ENCODE measurements at regions not wholly inside any gene's neighbourhood (a gene's known extent, or its start where the extent isn't known, plus 50 kb on each side); places are given as distances from the start of the nearest gene placed in this dataset.

- no peak for TF ChIP-seq CTCF (conservative IDR thresholded peaks at IDR 0.05; ENCODE audit: low read depth, low read length)
- no peak for TF ChIP-seq EZH2 (IDR thresholded peaks at IDR 0.05; ENCODE audit: low read length, unreplicated experiment)
- TF ChIP-seq EZH2phosphoT487 (IDR thresholded peaks at IDR 0.05; ENCODE audit: borderline replicate concordance, low read length), result no peak
These were observed 121.4 kb upstream of the TAB2 start for GRCh38 chr6:149196091-149196490.
